ENCODE measurements at regions not wholly inside any gene's neighbourhood (a gene's known extent, or its start where the extent isn't known, plus 50 kb on each side); places are given as distances from the start of the nearest gene placed in this dataset.

GRCh38 chr4:128371001-128371777, 83.6 kb upstream of the PGRMC2 start:
- ChIA-PET POLR2A (no interaction called here), CTCF (no interaction called here)
- Histone ChIP-seq H3K27me3 (ENCODE audit: control insufficient read depth, insufficient read depth, low read length) (no peaks in the 10 kb centered on the region), H3K4me1 (ENCODE audit: control insufficient read depth, insufficient read depth, low read length) (no peaks in the 10 kb centered on the region), H3K27ac (ENCODE audit: low read length) (no peak overlapping the region), H3K4me3 (ENCODE audit: low read depth in 2 of 2, low read length in 2 of 2) (no peak overlapping the region), H3K9me3 (ENCODE audit: control insufficient read depth, insufficient read depth, low read depth, low read length) (no peaks in the 10 kb centered on the region), H3K36me3 (ENCODE audit: control insufficient read depth, insufficient read depth, low read length) (no peaks in the 10 kb centered on the region)
- BruUV-seq (replicated peaks): no TSS peak
- intact Hi-C loops (cut with micrococcal nuclease; ENCODE audit: unreplicated experiment): no loop called here
- ATAC-seq (no peak), DNase-seq (ENCODE audit: low read depth, low spot score) (no peak)
- TF ChIP-seq TCF7L2 (IDR thresholded peaks at IDR 0.05; ENCODE audit: low read depth, low read length) (no peak), SIN3A (IDR thresholded peaks at IDR 0.05; ENCODE audit: borderline replicate concordance, insufficient read depth, low read depth, low read length) (no peak), POLR2AphosphoS5 (IDR thresholded peaks at IDR 0.05; ENCODE audit: low read depth, low read length) (no peak), CTCF (IDR thresholded peaks at IDR 0.05) (no peak), REST (IDR thresholded peaks at IDR 0.05; ENCODE audit: insufficient read depth in 1 of 2, low read depth in 2 of 2, low read length in 1 of 2) (no peak)
- in situ Hi-C loops (cut with HindIII; ENCODE audit: low pct_unique_long_range_greater_than_20kb, low sequenced_read_pairs): no loop called here

- Histone ChIP-seq H3K9me3 (ENCODE audit: control insufficient read depth, insufficient read depth, low read depth, low read length) (no peaks in the 10 kb centered on the region), H3K27ac (ENCODE audit: low read length) (no peak overlapping the region), H3K4me3 (ENCODE audit: low read depth in 2 of 2, low read length in 2 of 2) (no peak overlapping the region), H3K4me1 (ENCODE audit: control insufficient read depth, insufficient read depth, low read length) (no peaks in the 10 kb centered on the region), H3K36me3 (ENCODE audit: control insufficient read depth, insufficient read depth, low read length) (no peaks in the 10 kb centered on the region), H3K27me3 (ENCODE audit: control insufficient read depth, insufficient read depth, low read length) (no peaks in the 10 kb centered on the region)
- TF ChIP-seq POLR2AphosphoS5 (IDR thresholded peaks at IDR 0.05; ENCODE audit: low read depth, low read length) (no peak), TCF7L2 (IDR thresholded peaks at IDR 0.05; ENCODE audit: low read depth, low read length) (no peak), CTCF (IDR thresholded peaks at IDR 0.05) (no peak), REST (IDR thresholded peaks at IDR 0.05; ENCODE audit: insufficient read depth in 1 of 2, low read depth in 2 of 2, low read length in 1 of 2) (no peak), SIN3A (IDR thresholded peaks at IDR 0.05; ENCODE audit: borderline replicate concordance, insufficient read depth, low read depth, low read length) (no peak)
- in situ Hi-C loops (cut with HindIII; ENCODE audit: low pct_unique_long_range_greater_than_20kb, low sequenced_read_pairs): no loop called here
- ChIA-PET CTCF (no interaction called here), POLR2A (no interaction called here)
- ATAC-seq (no peak), DNase-seq (ENCODE audit: low read depth, low spot score) (no peak)
- intact Hi-C loops (cut with micrococcal nuclease; ENCODE audit: unreplicated experiment): no loop called here
- no TSS peak for BruUV-seq (replicated peaks)
Observed at GRCh38 chr4:128366212-128366611, 78.6 kb upstream of the PGRMC2 start.
